ENCODE measurements at regions not wholly inside any gene's neighbourhood (a gene's known extent, or its start where the extent isn't known, plus 50 kb on each side); places are given as distances from the start of the nearest gene placed in this dataset.

- no peaks in the 10 kb centered on the region for H4K20me1 ChIP-seq (ENCODE audit: insufficient read depth, low read length)
- H3K9ac ChIP-seq (ENCODE audit: low read length): no peak overlapping the region
- H3K4me1 ChIP-seq (ENCODE audit: insufficient read depth, low read length, severe bottlenecking): no peaks in the 10 kb centered on the region
- no peaks in the 10 kb centered on the region for H3K9me2 ChIP-seq (ENCODE audit: low read depth, low read length)
- H2AFZ ChIP-seq (ENCODE audit: low read length): no peak overlapping the region
- no peaks in the 10 kb centered on the region for H3F3A ChIP-seq (ENCODE audit: insufficient read depth, low read length)
- no peak overlapping the region for H3K4me3 ChIP-seq (ENCODE audit: low read depth, low read length, poor library complexity, severe bottlenecking)
- H3K4me2 ChIP-seq (ENCODE audit: low read length): no peak overlapping the region
- no peaks in the 10 kb centered on the region for H3K79me2 ChIP-seq (ENCODE audit: insufficient read depth, low read length)
- no peaks in the 10 kb centered on the region for H3K27me3 ChIP-seq (ENCODE audit: insufficient read depth, low read length)
- no peaks in the 10 kb centered on the region for H3K36me3 ChIP-seq (ENCODE audit: insufficient read depth, low read length)
- no peaks in the 10 kb centered on the region for H3K9me3 ChIP-seq (ENCODE audit: low read length)
- no peak overlapping the region for H3K27ac ChIP-seq (ENCODE audit: low read depth, low read length, poor library complexity, severe bottlenecking)
- TF ChIP-seq CTCF (IDR thresholded peaks at IDR 0.05; ENCODE audit: low read length) (no peak), EZH2 (IDR thresholded peaks at IDR 0.05; ENCODE audit: borderline replicate concordance, low read length) (no peak)
These were observed 933.8 kb downstream of the REEP3 start for GRCh38 chr10:64454962-64455361.

- Histone ChIP-seq H3K9ac (ENCODE audit: low read length) (no peak overlapping the region), H3K4me3 (ENCODE audit: low read depth, low read length, poor library complexity, severe bottlenecking) (no peak overlapping the region), H3K79me2 (ENCODE audit: insufficient read depth, low read length) (no peaks in the 10 kb centered on the region), H3K4me2 (ENCODE audit: low read length) (no peak overlapping the region), H3K27ac (ENCODE audit: low read depth, low read length, poor library complexity, severe bottlenecking) (no peak overlapping the region), H3F3A (ENCODE audit: insufficient read depth, low read length) (no peaks in the 10 kb centered on the region), H3K27me3 (ENCODE audit: insufficient read depth, low read length) (no peaks in the 10 kb centered on the region), H2AFZ (ENCODE audit: low read length) (no peak overlapping the region), H4K20me1 (ENCODE audit: insufficient read depth, low read length) (no peaks in the 10 kb centered on the region), H3K4me1 (ENCODE audit: insufficient read depth, low read length, severe bottlenecking) (no peaks in the 10 kb centered on the region), H3K9me3 (ENCODE audit: low read length) (no peaks in the 10 kb centered on the region), H3K36me3 (ENCODE audit: insufficient read depth, low read length) (no peaks in the 10 kb centered on the region), H3K9me2 (ENCODE audit: low read depth, low read length) (no peaks in the 10 kb centered on the region)
- TF ChIP-seq EZH2 (IDR thresholded peaks at IDR 0.05; ENCODE audit: borderline replicate concordance, low read length) (no peak), CTCF (IDR thresholded peaks at IDR 0.05; ENCODE audit: low read length) (no peak)
These were observed 937.1 kb downstream of the REEP3 start for GRCh38 chr10:64458306-64458705.

GRCh38 chr10:64463406-64463805 is 942.2 kb downstream of the REEP3 start:
- Histone ChIP-seq H3K9me2 (ENCODE audit: low read depth, low read length) (no peaks in the 10 kb centered on the region), H2AFZ (ENCODE audit: low read length) (no peak overlapping the region), H3K36me3 (ENCODE audit: insufficient read depth, low read length) (no peaks in the 10 kb centered on the region), H3K27me3 (ENCODE audit: insufficient read depth, low read length) (no peaks in the 10 kb centered on the region), H3K9me3 (ENCODE audit: low read length) (no peaks in the 10 kb centered on the region), H3K4me1 (ENCODE audit: insufficient read depth, low read length, severe bottlenecking) (no peaks in the 10 kb centered on the region), H3K27ac (ENCODE audit: low read depth, low read length, poor library complexity, severe bottlenecking) (no peak overlapping the region), H3K9ac (ENCODE audit: low read length) (no peak overlapping the region), H3F3A (ENCODE audit: insufficient read depth, low read length) (no peaks in the 10 kb centered on the region), H4K20me1 (ENCODE audit: insufficient read depth, low read length) (no peaks in the 10 kb centered on the region), H3K4me3 (ENCODE audit: low read depth, low read length, poor library complexity, severe bottlenecking) (no peak overlapping the region), H3K79me2 (ENCODE audit: insufficient read depth, low read length) (no peaks in the 10 kb centered on the region), H3K4me2 (ENCODE audit: low read length) (no peak overlapping the region)
- TF ChIP-seq CTCF (IDR thresholded peaks at IDR 0.05; ENCODE audit: low read length) (no peak), EZH2 (IDR thresholded peaks at IDR 0.05; ENCODE audit: borderline replicate concordance, low read length) (no peak)
